NB4 (cell line): ENCODE measurements at regions not wholly inside any gene's neighbourhood (a gene's known extent, or its start where the extent isn't known, plus 50 kb on each side); places are given as distances from the start of the nearest gene placed in this dataset.

ENCODE experiments used
- DNase-seq: peaks from one replicate; pipeline ENCODE4 v3.0.0; 2010; ENCODE audit warnings: low read depth
- H3K4me3 ChIP-seq: one replicate; pipeline ENCODE4 v1.5.1; 2011; ENCODE audit warnings: mild to moderate bottlenecking, low read depth, low read length, moderate library complexity
- MYC ChIP-seq: IDR thresholded peaks from 2 replicates; pipeline ENCODE4 v1.6.1; 2011; ENCODE audit warnings: low read depth, low read length
- POLR2A ChIP-seq: IDR thresholded peaks from 2 replicates; pipeline ENCODE4 v1.6.1; 2011; ENCODE audit warnings: mild to moderate bottlenecking; ENCODE audit not compliant: insufficient read length; ENCODE audit errors: extremely low read depth
- TF ChIP-seq, protein P1 (sequence below): IDR thresholded peaks from 2 replicates; pipeline ENCODE4 v1.6.1; 2011; ENCODE audit warnings: low read depth, low read length
- TF ChIP-seq, protein P2 (sequence below): IDR thresholded peaks from one replicate; pipeline ENCODE4 v1.5.1; 2012; ENCODE audit warnings: low read depth, low read length

DNA sequence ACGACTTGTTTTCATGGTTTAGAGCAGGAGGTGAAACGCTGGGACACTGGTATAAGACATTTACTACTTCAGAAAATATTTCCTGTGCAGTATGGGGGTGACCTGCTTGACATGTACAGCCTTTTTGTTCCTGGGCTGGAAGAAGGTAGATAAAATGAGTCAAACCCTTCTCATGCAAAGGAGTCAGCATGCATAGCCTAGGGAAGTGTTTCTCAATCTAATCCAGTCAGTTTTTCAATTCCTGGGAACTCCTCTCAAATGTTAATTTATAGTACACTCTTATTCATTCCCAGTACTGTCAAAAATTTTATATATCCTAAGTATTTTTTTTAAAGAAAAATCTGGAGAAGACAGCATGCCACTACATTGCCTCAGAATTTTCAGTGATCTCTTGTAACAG, 154.7 kb upstream of the GUCY1A2 start:
- H3K4me3 ChIP-seq: no peak overlapping the region
- DNase-seq: no peak
- TF ChIP-seq POLR2A (no peak), MYC (no peak)
- TF ChIP-seq, protein P1, sequence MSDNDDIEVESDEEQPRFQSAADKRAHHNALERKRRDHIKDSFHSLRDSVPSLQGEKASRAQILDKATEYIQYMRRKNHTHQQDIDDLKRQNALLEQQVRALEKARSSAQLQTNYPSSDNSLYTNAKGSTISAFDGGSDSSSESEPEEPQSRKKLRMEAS: no peak

DNA sequence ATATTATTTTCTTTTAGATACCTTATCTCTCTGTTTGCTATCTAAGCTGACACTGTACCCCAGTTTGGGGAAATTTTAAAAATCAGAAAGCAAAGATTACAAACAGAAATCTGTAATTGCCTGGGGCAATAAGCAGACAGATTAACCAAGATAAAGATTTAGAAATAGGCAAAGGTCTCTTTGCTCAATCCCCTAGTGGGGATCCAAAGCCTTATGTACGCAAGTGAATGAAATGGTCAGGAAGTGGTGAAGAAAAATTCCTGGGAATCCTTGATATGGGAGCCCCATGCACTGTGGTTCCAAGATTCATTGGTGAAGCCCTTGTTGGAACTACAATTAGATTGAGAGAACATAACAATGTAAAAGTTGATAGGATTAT, 139.5 kb upstream of the GUCY1A2 start:
- no peak for TF ChIP-seq POLR2A
- no peak for TF ChIP-seq MYC
- no peak for DNase-seq
- H3K4me3 ChIP-seq: no peak overlapping the region

DNA sequence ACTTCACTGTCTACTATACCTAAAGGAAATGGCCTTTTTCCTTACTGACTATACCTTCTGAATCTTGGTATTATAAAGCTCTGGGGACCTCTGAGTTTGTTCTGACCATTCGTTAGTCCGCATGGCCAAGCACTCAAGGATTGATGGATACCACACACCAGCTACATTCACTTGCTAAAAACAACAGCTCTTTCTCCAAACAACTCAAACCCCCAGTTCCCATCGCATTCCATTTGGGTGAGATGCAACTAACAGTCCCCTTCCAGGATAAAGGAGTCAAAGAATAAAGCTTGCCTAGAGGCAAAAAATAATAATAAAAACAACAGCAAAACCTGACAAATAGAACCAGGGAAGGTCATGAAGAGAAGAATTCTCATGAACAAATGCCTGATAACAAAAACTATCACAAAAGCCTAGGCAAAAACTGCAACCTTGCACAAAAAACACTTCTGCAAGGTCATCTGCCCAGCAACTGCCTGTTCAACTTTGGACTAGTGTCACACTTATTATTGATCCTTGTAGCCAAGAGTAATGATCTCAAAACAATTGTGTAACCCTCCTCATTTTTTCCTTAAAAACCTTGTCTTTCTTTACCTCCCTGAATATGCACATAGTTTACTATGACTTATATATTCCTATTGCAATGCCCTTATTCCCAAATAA, 139.0 kb upstream of the GUCY1A2 start:
- DNase-seq: no peak
- TF ChIP-seq POLR2A (no peak), MYC (no peak)
- TF ChIP-seq, protein P2, sequence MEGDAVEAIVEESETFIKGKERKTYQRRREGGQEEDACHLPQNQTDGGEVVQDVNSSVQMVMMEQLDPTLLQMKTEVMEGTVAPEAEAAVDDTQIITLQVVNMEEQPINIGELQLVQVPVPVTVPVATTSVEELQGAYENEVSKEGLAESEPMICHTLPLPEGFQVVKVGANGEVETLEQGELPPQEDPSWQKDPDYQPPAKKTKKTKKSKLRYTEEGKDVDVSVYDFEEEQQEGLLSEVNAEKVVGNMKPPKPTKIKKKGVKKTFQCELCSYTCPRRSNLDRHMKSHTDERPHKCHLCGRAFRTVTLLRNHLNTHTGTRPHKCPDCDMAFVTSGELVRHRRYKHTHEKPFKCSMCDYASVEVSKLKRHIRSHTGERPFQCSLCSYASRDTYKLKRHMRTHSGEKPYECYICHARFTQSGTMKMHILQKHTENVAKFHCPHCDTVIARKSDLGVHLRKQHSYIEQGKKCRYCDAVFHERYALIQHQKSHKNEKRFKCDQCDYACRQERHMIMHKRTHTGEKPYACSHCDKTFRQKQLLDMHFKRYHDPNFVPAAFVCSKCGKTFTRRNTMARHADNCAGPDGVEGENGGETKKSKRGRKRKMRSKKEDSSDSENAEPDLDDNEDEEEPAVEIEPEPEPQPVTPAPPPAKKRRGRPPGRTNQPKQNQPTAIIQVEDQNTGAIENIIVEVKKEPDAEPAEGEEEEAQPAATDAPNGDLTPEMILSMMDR: no peak
- TF ChIP-seq, protein P1: no peak
- H3K4me3 ChIP-seq: no peak overlapping the region

DNA sequence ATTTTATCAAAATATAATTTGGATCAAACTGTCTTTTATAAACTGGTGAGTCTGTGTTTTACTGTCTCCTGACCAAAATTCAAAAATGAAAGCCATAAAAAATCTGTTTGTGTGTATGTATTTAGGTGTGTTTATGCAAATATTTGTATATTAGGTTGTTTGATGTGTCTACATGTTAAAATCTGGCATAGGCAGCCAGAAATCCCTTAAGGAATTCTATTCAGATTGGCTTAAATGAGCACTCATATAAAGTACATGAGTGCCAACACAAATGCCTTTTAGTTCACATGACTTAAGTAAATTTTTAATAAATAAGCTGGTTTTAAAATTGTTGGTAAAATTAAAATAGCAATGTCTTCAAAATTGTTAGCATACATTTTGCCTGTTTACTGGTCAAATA, 133.3 kb upstream of the GUCY1A2 start:
- DNase-seq: no peak
- TF ChIP-seq, protein P1: no peak
- TF ChIP-seq MYC (no peak), POLR2A (no peak)
- TF ChIP-seq, protein P2: no peak
- no peak overlapping the region for H3K4me3 ChIP-seq

DNA sequence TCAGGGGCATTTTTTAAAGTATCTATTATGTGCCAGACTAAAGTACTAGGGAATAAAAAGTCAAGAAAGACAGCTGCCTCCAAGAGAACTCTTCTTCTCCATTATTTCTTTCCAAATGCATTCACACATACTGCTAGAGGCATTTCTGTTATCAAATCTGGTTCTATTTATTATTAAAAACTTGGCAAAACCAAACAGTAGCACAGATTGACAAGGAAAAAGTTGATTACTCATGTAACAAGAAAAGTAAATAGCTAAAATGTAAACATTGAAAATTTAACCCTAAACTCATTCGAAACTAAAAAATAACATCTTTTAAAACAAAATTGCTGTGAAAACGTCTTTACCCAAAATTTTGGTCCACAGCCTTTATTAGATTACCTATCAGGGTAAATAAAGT, 132.9 kb upstream of the GUCY1A2 start:
- H3K4me3 ChIP-seq: no peak overlapping the region
- TF ChIP-seq, protein P1: no peak
- TF ChIP-seq MYC (no peak), POLR2A (no peak)
- TF ChIP-seq, protein P2: no peak
- DNase-seq: no peak

DNA sequence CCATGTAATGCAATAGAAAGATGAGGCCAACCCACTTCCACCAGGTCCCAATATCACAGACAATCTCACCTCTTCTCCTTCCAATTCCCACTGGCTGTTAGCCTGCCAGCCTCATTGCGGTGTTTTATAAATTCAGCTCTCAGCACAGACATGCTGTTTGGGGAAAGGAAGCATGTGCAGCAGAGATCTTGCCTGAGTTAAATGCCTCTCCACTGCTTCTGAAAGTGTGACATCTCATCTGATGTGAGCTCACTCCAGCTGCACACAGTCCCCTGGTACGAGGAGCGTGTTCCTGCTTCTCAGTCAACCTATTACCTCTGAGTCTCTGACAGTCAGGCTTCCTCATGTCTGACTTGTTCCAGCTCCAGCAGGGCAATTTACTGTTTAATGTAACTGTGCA, 122.7 kb upstream of the GUCY1A2 start:
- TF ChIP-seq POLR2A: no peak
- TF ChIP-seq, protein P1: no peak
- TF ChIP-seq, protein P2: no peak
- TF ChIP-seq MYC: no peak
- H3K4me3 ChIP-seq: no peak overlapping the region
- no peak for DNase-seq

DNA sequence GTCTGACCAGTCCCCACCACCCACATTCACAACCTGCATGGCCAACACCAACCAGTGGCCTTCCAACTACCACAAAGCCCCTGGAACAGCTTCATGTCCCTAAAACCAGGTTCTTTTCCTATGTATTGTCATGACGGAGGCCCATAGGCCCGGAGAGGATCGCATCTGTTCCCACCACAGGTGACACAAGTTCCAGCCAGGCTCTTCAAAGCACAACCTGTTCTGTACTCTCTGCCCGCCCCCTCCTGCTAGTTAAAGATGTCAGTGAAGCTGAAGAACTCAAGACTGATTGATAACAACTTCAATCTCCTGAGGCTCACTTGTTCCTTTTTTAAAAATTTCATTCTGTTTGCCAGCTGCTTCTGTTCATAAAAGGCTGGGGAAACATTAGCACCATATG, 121.1 kb upstream of the GUCY1A2 start:
- TF ChIP-seq MYC (no peak), POLR2A (no peak)
- TF ChIP-seq, protein P2: no peak
- TF ChIP-seq, protein P1: no peak
- no peak overlapping the region for H3K4me3 ChIP-seq
- DNase-seq: no peak
